Erythroblast (primary cell): ENCODE measurements at regions not wholly inside any gene's neighbourhood (a gene's known extent, or its start where the extent isn't known, plus 50 kb on each side); places are given as distances from the start of the nearest gene placed in this dataset.

Experiments
- GATA1 ChIP-seq: IDR thresholded peaks from 2 replicates; pipeline ENCODE4 v1.6.1; 2011; ENCODE audit warnings: low read depth, mild to moderate bottlenecking, control low read depth, low read length, moderate library complexity
- POLR2A ChIP-seq: IDR thresholded peaks from 2 replicates; pipeline ENCODE4 v1.6.1; 2011; ENCODE audit warnings: mild to moderate bottlenecking, low read length

DNA sequence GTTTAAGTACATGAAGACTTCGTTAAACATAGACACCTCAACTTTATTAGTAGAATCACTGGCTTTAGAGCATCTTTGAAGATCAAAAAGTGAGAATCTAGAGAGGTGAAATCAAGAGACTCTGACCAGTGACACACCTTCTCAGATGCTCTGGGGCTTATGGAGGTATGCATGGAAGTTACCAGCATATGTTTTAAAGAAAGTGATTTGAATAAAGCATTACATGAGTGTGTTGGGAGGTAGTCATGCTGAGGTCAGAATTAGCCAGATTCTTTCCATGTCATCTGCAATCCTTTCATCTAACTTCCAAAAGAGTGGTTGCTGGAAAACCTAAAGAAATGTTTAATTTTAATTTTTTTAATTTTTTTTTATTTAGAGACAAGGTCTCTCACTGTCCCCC is 658.0 kb upstream of the GOLIM4 start:
- no peak for TF ChIP-seq POLR2A
- no peak for TF ChIP-seq GATA1
